GM12872 (cell line): ENCODE measurements at regions not wholly inside any gene's neighbourhood (a gene's known extent, or its start where the extent isn't known, plus 50 kb on each side); places are given as distances from the start of the nearest gene placed in this dataset.

Experiments
- CTCF ChIP-seq: IDR thresholded peaks from 3 replicates; pipeline ENCODE4 v1.5.1; 2011; ENCODE audit warnings: low read depth, mild to moderate bottlenecking, low read length, moderate library complexity; ENCODE audit not compliant: insufficient read depth

- no peak for TF ChIP-seq CTCF
Measured at GRCh38 chr13:87827479-87827878, 156.3 kb downstream of the SLITRK5 start.

GRCh38 chr13:87837522-87837921 lies 166.4 kb downstream of the SLITRK5 start:
- TF ChIP-seq CTCF = no peak

GRCh38 chr13:87837946-87838345 lies 166.8 kb downstream of the SLITRK5 start:
- no peak for TF ChIP-seq CTCF

GRCh38 chr13:87851410-87851809 lies 180.2 kb downstream of the SLITRK5 start:
- no peak for TF ChIP-seq CTCF

- TF ChIP-seq CTCF = no peak
Measured at GRCh38 chr13:87855553-87855952, 184.4 kb downstream of the SLITRK5 start.

GRCh38 chr13:87859261-87859660 lies 188.1 kb downstream of the SLITRK5 start:
- no peak for TF ChIP-seq CTCF

- no peak for TF ChIP-seq CTCF
Measured at GRCh38 chr13:87867426-87867825, 196.3 kb downstream of the SLITRK5 start.

GRCh38 chr13:87868731-87869130 lies 197.6 kb downstream of the SLITRK5 start:
- TF ChIP-seq CTCF = no peak
